IPS-18a (cell line): ENCODE measurements at regions not wholly inside any gene's neighbourhood (a gene's known extent, or its start where the extent isn't known, plus 50 kb on each side); places are given as distances from the start of the nearest gene placed in this dataset.
A peak's percentile ranks its signal among the peaks of the same experiment; 100 is the strongest.
"Not testable (repeated sequence)": the region's sequence is repeated elsewhere in the genome, so short reads cannot be mapped to it uniquely, and the experiment has no call there.

Source experiments
- H3K27ac ChIP-seq: one replicate; pipeline ENCODE4 v1.5.1; 2013; ENCODE audit warnings: low read length
- H3K27me3 ChIP-seq: one replicate; pipeline ENCODE4 v1.6.1; 2013; ENCODE audit warnings: mild to moderate bottlenecking, low read length; ENCODE audit not compliant: control insufficient read depth, insufficient read depth
- H3K36me3 ChIP-seq: one replicate; pipeline ENCODE4 v1.6.1; 2013; ENCODE audit warnings: low read depth, low read length; ENCODE audit not compliant: control insufficient read depth
- H3K4me1 ChIP-seq: one replicate; pipeline ENCODE4 v1.6.1; 2013; ENCODE audit warnings: low read depth, low read length; ENCODE audit not compliant: control insufficient read depth
- H3K4me3 ChIP-seq: one replicate; pipeline ENCODE4 v1.5.1; 2013; ENCODE audit warnings: low read length
- H3K9ac ChIP-seq: one replicate; pipeline ENCODE4 v1.6.1; 2013; ENCODE audit warnings: mild to moderate bottlenecking, low read length, moderate library complexity
- H3K9me3 ChIP-seq: one replicate; pipeline ENCODE4 v1.6.1; 2013; ENCODE audit warnings: low read depth, low read length; ENCODE audit not compliant: control insufficient read depth

DNA sequence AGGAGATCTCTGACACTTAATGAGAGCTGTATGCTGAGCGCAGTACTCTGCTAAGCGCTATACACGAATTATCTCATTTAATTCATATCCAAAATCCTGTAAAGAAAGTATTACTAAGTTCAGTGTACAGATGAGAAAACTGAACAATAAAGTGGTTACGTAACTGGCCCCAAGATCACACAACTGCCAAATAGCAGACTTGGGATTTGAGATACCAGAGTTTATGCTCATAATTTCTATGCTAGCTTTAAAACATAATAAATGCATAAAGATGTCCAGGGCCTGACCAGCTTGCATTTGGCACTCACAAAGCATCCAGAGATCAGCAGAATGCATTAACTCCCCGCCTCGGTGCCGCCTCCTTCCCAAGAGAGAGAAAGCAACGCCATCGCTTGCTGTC, 83.2 kb upstream of the PWP1 start:
- Histone ChIP-seq H3K4me1 (no peaks in the 10 kb centered on the region), H3K36me3 (no peaks in the 10 kb centered on the region), H3K9ac (no peak overlapping the region), H3K4me3 (no peak overlapping the region), H3K27me3 (no peaks in the 10 kb centered on the region), H3K9me3 (no peaks in the 10 kb centered on the region), H3K27ac (no peak overlapping the region)

DNA sequence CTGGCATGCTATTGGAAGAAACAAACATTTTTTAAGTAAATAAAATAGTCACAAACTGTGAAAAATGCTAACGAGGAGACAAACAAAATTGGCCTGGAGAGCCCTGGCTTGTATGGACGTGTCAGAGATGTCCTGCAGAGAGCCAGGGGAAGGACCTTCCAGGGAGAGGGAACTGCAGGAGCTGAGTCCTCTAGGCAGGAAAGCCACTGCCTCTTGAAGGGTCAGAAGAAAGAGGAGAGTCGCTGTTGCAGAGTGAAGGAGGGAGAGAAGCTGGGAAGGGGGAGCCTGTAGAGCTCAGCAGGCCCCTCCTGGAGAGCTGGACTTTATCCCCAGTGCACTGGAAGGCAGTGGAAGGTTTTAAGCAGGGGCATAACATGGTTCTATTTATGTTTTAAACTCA, 80.3 kb upstream of the PWP1 start:
- H3K27ac ChIP-seq, result no peak overlapping the region
- no peak overlapping the region for H3K4me3 ChIP-seq
- peaks cover 11% of the 10 kb centered on the region for H3K4me1 ChIP-seq
- H3K36me3 ChIP-seq, result no peaks in the 10 kb centered on the region
- H3K9ac ChIP-seq, result no peak overlapping the region
- peaks cover 8% of the 10 kb centered on the region for H3K27me3 ChIP-seq
- H3K9me3 ChIP-seq, result no peaks in the 10 kb centered on the region

DNA sequence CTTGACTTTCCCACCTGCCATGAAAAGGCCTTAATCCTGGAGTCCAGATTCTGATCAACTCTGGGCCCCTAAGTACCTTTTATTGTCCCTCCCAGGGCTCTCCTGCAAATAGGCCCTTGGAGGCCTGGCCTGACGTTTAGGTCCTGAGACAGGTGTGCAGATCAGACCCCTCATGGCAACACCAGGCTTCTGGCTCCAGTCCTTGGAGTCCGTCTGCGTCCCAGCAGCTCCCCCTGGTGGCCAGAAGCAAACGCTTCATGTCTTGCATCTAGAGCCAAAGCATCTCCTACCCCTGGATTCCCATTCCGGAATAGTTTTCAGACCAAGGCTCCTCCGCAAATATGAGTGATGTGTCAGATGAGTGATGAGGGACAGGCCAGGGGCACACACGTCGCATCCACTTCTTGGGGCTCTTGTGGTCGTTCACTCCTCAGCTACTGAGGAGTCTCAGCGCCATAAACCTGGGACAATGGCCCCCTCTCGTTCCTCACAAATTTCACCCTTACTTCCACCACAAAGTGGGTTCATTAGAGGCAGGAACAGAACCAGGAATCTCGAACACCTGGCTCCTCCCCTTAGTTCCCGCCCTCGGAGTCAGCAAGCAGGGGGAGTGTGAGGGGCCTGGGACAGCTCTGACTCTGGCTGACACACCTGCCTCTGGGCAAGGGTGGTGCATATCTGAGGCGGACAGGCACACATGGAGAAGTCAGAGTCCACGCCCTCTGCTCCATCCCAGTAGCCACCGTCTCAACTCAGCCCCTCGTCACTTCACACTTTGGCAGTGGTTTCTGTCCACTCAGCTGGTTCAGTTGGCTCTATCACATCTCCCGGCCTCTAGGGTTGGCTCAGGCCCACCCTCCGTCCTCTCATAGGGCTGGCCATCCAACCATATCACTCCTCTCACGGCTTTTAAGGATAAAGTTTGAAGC, 77.9 kb upstream of the PWP1 start:
- no peaks in the 10 kb centered on the region for H3K36me3 ChIP-seq
- no peak overlapping the region for H3K4me3 ChIP-seq
- H3K27me3 ChIP-seq, result peaks cover 8% of the 10 kb centered on the region
- H3K27ac ChIP-seq, result no peak overlapping the region
- peaks cover 15% of the 10 kb centered on the region for H3K4me1 ChIP-seq
- H3K9ac ChIP-seq, result no peak overlapping the region
- no peaks in the 10 kb centered on the region for H3K9me3 ChIP-seq

DNA sequence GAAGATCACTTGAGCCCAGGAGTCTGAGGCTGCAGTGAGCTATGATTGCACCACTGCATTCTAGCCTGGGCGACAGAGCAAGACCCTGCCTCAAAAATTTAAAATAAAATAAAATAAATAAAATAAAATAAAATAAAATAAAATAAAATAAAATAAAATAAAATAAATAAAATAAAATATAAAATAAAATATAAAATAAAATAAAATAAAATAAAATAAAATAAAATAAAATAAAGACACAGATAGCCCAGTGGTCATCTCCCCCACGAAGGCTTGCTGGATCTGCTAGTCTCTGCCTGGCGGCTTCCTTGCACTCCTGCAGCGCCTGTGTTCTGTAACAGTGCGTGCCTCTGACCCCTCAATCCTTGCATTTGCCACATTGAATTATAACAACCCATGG, 76.8 kb upstream of the PWP1 start:
- not testable (repeated sequence) for H3K27ac ChIP-seq, H3K4me3 ChIP-seq, H3K9ac ChIP-seq, H3K9me3 ChIP-seq, H3K36me3 ChIP-seq, H3K27me3 ChIP-seq
- peaks cover 15% of the 10 kb centered on the region for H3K4me1 ChIP-seq

DNA sequence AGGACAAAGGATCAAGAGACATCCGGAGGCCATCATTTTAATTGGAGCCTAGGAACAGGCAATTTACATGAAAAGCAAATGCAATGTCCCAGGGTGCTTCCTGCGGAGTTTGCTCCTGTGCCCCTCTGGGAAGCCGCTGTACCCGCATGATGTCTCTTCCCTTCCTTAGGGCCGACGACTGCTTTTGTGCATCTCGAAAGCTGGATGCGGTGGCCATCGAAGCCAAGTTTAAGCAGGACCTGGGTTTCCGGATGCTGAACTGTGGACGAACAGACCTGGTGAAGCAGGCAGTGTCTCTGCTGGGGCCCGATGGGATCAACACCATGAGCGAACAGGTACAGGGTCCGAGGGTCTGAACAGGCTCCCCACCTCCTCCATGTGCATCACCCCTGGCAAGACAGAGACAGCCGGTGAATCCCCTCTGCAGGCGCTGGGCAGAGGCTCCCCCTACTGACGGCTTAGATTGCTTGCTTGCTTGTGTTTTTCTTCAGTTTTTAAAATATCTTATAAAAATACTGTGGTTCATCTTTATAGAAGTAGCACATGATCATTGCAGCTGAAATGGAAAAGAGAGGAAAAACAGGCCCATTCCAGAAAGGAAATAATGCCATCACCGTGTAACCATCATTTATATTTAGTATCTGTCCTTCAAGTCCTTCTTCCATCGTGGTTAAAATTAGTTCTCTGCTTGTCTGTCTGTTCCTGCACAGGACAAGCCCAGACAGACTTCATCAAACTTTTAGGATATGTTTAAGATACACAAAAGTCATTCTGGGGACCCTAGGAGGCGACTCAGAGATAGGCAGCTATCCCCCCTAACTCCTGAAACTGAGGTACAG, 75.4 kb upstream of the PWP1 start:
- Histone ChIP-seq H3K27me3 (peaks cover 8% of the 10 kb centered on the region), H3K4me1 (peaks cover 15% of the 10 kb centered on the region), H3K4me3 (peak overlapping the region; percentile 37), H3K27ac (no peak overlapping the region), H3K36me3 (no peaks in the 10 kb centered on the region), H3K9ac (no peak overlapping the region), H3K9me3 (no peaks in the 10 kb centered on the region)

DNA sequence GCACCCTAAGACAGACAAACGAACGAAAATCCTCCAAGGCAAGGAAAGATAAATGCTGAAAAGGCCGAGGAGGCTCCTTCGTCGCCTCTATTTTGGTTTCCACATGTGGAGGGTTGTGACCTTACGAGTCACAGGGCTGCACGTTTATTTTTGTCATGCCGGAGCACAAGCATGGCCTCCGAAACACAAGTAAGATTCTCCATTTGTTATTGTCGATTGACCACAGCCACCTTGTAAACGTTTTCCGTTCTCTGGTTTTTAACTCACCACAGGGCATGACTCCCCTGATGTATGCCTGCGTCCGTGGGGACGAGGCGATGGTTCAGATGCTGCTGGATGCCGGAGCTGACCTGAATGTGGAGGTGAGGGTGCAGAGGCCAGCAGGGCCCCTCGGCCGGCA, 73.1 kb upstream of the PWP1 start:
- H3K9ac ChIP-seq, result no peak overlapping the region
- H3K4me1 ChIP-seq, result peaks cover 15% of the 10 kb centered on the region
- no peak overlapping the region for H3K4me3 ChIP-seq
- no peak overlapping the region for H3K27ac ChIP-seq
- H3K27me3 ChIP-seq, result peaks cover 8% of the 10 kb centered on the region
- no peaks in the 10 kb centered on the region for H3K9me3 ChIP-seq
- H3K36me3 ChIP-seq, result no peaks in the 10 kb centered on the region

DNA sequence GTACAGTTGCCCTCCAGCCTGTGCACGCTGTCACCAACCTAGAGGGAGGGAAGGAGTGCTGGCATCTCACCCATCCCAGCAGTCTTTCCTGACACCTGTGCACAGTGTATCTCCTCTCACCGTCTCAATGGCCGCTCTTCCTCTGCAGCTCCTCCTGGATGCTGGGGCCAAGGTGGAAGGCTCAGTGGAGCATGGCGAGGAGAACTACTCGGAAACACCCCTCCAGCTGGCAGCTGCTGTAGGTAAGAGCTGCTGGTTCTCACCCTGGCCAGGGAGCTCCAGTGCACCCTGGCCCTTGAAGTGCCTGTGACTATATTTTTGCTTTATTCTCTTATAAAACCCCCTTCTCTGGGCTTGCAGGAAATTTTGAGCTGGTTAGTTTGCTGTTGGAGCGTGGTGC, 68.7 kb upstream of the PWP1 start:
- Histone ChIP-seq H3K27me3 (no peaks in the 10 kb centered on the region), H3K4me1 (no peaks in the 10 kb centered on the region), H3K4me3 (no peak overlapping the region), H3K36me3 (no peaks in the 10 kb centered on the region), H3K27ac (no peak overlapping the region), H3K9me3 (no peaks in the 10 kb centered on the region), H3K9ac (no peak overlapping the region)

DNA sequence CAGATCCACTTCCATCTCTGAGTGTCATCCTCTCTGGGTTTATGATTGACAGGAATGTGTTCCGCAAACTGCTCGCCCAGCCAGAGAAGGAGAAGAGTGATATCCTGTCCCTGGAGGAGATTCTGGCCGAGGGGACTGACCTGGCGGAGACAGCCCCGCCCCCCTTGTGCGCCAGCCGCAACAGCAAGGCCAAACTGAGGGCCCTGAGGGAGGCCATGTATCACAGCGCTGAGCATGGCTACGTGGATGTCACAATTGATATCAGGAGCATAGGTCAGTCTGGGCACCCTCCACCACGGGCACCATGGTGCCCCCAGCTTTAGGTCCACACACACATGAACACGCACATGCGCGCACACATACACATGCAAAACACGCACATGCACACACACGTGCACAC, 67.5 kb upstream of the PWP1 start:
- H3K27ac ChIP-seq, result no peak overlapping the region
- H3K27me3 ChIP-seq, result no peaks in the 10 kb centered on the region
- no peak overlapping the region for H3K9ac ChIP-seq
- H3K36me3 ChIP-seq, result no peaks in the 10 kb centered on the region
- no peaks in the 10 kb centered on the region for H3K4me1 ChIP-seq
- no peaks in the 10 kb centered on the region for H3K9me3 ChIP-seq
- H3K4me3 ChIP-seq, result no peak overlapping the region

DNA sequence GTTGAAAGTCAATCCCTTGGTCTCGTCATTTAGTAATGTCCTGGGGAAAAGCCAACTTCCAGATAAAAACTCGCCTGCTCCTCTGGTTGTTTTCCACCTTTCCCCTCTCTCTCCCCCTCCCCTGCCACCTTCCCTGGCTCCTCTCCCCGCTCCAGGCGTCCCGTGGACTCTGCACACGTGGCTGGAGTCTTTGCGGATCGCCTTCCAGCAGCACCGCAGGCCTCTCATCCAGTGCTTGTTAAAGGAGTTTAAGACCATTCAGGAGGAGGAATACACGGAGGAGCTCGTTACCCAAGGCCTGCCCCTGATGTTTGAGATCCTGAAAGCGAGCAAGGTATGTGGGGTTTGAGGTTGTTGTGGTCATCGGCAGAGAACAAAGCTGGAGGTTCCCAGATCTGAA, 65.8 kb upstream of the PWP1 start:
- H3K4me1 ChIP-seq, result no peaks in the 10 kb centered on the region
- H3K9me3 ChIP-seq, result peaks cover 2% of the 10 kb centered on the region
- no peaks in the 10 kb centered on the region for H3K36me3 ChIP-seq
- H3K9ac ChIP-seq, result no peak overlapping the region
- no peak overlapping the region for H3K4me3 ChIP-seq
- no peak overlapping the region for H3K27ac ChIP-seq
- no peaks in the 10 kb centered on the region for H3K27me3 ChIP-seq

DNA sequence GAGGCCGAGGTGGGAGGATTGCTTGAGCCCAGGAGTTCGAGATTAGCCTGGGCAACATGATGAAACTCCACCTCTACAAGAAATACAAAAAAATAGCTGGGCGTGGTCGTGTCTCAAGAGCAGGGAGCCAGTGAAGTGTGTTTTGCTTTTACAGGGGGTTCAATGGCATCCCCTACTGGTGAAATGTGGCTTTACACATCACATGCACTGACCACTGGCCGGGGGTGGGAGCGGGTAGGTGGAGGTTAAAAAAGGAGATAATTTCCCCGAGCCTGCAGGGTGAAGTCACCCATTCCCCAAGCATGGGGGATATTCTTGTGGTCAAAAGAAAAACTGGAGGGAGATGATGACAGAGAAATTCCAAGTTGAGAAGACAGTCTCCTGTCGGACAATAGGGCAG, 63.6 kb upstream of the PWP1 start:
- no peaks in the 10 kb centered on the region for H3K27me3 ChIP-seq
- H3K36me3 ChIP-seq, result no peaks in the 10 kb centered on the region
- H3K4me3 ChIP-seq, result no peak overlapping the region
- H3K9ac ChIP-seq, result no peak overlapping the region
- no peaks in the 10 kb centered on the region for H3K4me1 ChIP-seq
- H3K9me3 ChIP-seq, result peaks cover 4% of the 10 kb centered on the region
- no peak overlapping the region for H3K27ac ChIP-seq

DNA sequence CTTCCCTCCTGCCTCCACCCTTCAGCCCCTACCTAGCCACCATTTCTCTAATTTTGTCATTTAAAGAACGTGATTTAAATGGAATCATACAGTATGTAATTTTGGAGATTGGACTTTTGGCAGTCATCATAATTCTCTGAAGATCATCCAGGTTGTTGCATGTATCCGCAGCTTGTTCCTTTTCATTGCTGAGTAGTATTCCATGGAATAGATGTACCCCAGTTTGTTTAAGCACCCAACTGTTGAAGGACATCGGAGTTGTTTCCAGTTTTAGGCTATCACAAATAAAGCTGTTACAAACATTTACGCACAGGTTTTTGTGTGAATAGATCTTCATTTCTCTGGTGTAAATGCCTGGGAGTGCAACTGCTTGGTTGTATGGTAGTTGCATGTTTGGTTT, 61.1 kb upstream of the PWP1 start:
- Histone ChIP-seq H3K36me3 (no peaks in the 10 kb centered on the region), H3K9me3 (peaks cover 4% of the 10 kb centered on the region), H3K27ac (no peak overlapping the region), H3K4me1 (no peaks in the 10 kb centered on the region), H3K27me3 (no peaks in the 10 kb centered on the region), H3K4me3 (no peak overlapping the region), H3K9ac (no peak overlapping the region)
